ENCODE measurements at regions not wholly inside any gene's neighbourhood (a gene's known extent, or its start where the extent isn't known, plus 50 kb on each side); places are given as distances from the start of the nearest gene placed in this dataset.

DNA sequence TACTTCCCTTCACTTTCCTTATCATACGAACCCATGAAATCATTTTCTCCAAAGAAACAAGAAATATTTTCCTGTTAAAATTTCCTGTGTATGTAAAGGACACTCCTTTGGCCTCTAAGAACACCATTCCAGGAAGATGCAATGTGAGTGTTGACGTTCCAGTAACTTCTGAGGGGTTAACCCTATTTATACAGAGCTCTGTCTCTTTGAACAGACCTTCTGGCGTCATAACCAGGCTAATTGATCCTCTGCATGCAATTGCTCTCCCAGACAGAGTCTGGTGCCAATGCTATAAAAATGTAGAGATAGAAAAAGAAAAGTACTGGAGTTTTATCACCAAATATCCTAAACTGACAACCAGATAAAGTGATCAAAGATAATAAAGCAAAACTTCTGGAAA, 218.5 kb downstream of the TLE1 start:
- WGBS, 2 experiments (ENCODE audit: extremely low coverage in 1 of 2, insufficient coverage in 1 of 2, insufficient read length in 1 of 2, insufficient replicate concordance in 2 of 2, low coverage in 1 of 2, low lambda C conversion rate in 2 of 2, missing lambda C conversion rate in 1 of 2) = 95% methylated on average over 3 of the region's 3 CpGs; no CpG with 5 or more reads in 1 of the 2 experiments
- CTCF ChIA-PET (ENCODE audit: partially characterized antibody) = no interaction called here

More for the DNA sequence above, 218.5 kb downstream of the TLE1 start:
- H3K14ac ChIP-seq (ENCODE audit: insufficient read length) = no peak overlapping the region
- POLR2A ChIA-PET (ENCODE audit: partially characterized antibody) = no interaction called here
- no peak overlapping the region for H3K18ac ChIP-seq (ENCODE audit: extremely low read depth, low read length)
- H2BK12ac ChIP-seq (ENCODE audit: low read depth, low read length) = no peak overlapping the region
- H4K91ac ChIP-seq (replicated peaks; ENCODE audit: insufficient read length, low read length) = no peak overlapping the region
- H2BK20ac ChIP-seq (ENCODE audit: low read length) = no peak overlapping the region
- no peaks in the 10 kb centered on the region for H3K79me1 ChIP-seq (ENCODE audit: low read depth, low read length)
- no peak overlapping the region for H4K5ac ChIP-seq (ENCODE audit: insufficient read length, low read depth, low read length)
- no peak for TF ChIP-seq RFX5 (IDR thresholded peaks at IDR 0.05; ENCODE audit: borderline replicate concordance, low read depth, low read length)
- TF ChIP-seq FOSL1 (IDR thresholded peaks at IDR 0.05; ENCODE audit: insufficient read depth, low read depth, low read length) = no peak
- no peak for TF ChIP-seq CHD2 (IDR thresholded peaks at IDR 0.05; ENCODE audit: low read length)
- TF ChIP-seq NRF1 (IDR thresholded peaks at IDR 0.05; ENCODE audit: low read depth, low read length) = no peak
- H3K23ac ChIP-seq (ENCODE audit: insufficient read length) = no peak overlapping the region
- H2BK120ac ChIP-seq (replicated peaks; ENCODE audit: low read depth, low read length) = no peak overlapping the region
- H2AK5ac ChIP-seq (ENCODE audit: low read depth, low read length) = no peak overlapping the region
- H3K23me2 ChIP-seq (ENCODE audit: low read depth, low read length) = no peaks in the 10 kb centered on the region
- no peaks in the 10 kb centered on the region for H3K9me3 ChIP-seq (ENCODE audit: insufficient read depth in 2 of 2, low read depth in 1 of 2, low read length in 1 of 2)
- no peak overlapping the region for H3K56ac ChIP-seq (replicated peaks; ENCODE audit: insufficient read length, low read depth, low read length)
- H3K27ac ChIP-seq (ENCODE audit: low read depth, low read length) = no peak overlapping the region
- no peaks in the 10 kb centered on the region for H3K36me3 ChIP-seq (ENCODE audit: control insufficient read depth in 2 of 4, insufficient read depth in 4 of 4, low read length in 3 of 4)
- H2BK5ac ChIP-seq (ENCODE audit: low read depth, low read length) = no peak overlapping the region
- no peaks in the 10 kb centered on the region for H3K27me3 ChIP-seq (replicated peaks in 1 of 4; ENCODE audit: control insufficient read depth in 3 of 4, extremely low read depth in 1 of 4, insufficient read depth in 3 of 4, low read length in 3 of 4)
- H2BK15ac ChIP-seq (ENCODE audit: low read length) = no peak overlapping the region
- no peak overlapping the region for H4K8ac ChIP-seq (ENCODE audit: extremely low read depth, insufficient read depth, low read length)
- H3K9ac ChIP-seq (replicated peaks in 1 of 4; ENCODE audit: extremely low read depth in 1 of 4, low read depth in 3 of 4, low read length in 3 of 4) = no peak overlapping the region
- no peak overlapping the region for H3K4me2 ChIP-seq (ENCODE audit: insufficient read depth in 1 of 2, low read depth in 2 of 2, low read length in 2 of 2)
- no peaks in the 10 kb centered on the region for H3K79me2 ChIP-seq (ENCODE audit: control insufficient read depth in 1 of 2, insufficient read depth in 2 of 2, low read length in 2 of 2)
- FAIRE-seq (no peak), DNase-seq (ENCODE audit: low read depth in 1 of 2, low spot score in 2 of 2) (no peak)
- no peak overlapping the region for H3K4ac ChIP-seq (replicated peaks; ENCODE audit: insufficient read length, low read depth, low read length)
- H3K4me3 ChIP-seq (ENCODE audit: extremely low read depth in 1 of 4, insufficient read depth in 2 of 4, low read depth in 3 of 4, low read length in 4 of 4) = no peak overlapping the region
- H2AFZ ChIP-seq (ENCODE audit: low read length) = no peak overlapping the region
- H3K4me1 ChIP-seq (replicated peaks in 1 of 4; ENCODE audit: control insufficient read depth in 3 of 4, insufficient read depth in 4 of 4, low read length in 3 of 4) = peaks cover 0 to 2% (median 0%) of the 10 kb centered on the region in 4 experiments; a peak in 1 of 7 replicates
- H4K20me1 ChIP-seq (replicated peaks in 1 of 2; ENCODE audit: control insufficient read depth in 1 of 2, insufficient read depth in 2 of 2, low read length in 2 of 2) = no peaks in the 10 kb centered on the region
